ENCODE measurements at regions not wholly inside any gene's neighbourhood (a gene's known extent, or its start where the extent isn't known, plus 50 kb on each side); places are given as distances from the start of the nearest gene placed in this dataset.

DNA sequence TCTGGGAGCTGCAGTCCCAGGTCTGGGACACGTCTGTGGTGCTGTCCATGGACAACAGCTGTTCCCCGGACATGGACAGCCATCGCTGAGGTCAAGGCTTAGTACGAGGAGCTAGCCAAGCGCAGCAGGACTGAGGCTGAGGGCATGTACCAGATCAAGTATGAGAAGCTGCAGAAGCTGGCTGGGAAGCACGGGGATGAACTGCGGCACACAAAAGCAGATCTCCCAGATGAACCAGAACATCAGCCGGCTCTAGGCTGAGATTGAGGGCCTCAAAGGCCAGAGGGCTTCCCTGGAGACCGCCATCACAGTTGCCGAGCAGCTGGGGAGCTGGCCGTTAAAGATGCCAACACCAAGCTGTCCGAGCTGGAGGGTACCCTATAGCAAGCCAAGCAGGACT, 375.3 kb downstream of the SEC23A start:
- H3K9me3 ChIP-seq (ENCODE audit: control insufficient read depth, insufficient read depth, low read length): no peaks in the 10 kb centered on the region
- in situ Hi-C loops (cut with MboI; ENCODE audit: low sequenced_read_pairs): loop anchor here (10.0 kb wide), 1 partner anchor 287 kb away; no protein-coding TSS in a partner anchor
- 55% methylated on average over 8 of the region's 12 CpGs; no CpG with 5 or more reads in 1 of the 2 experiments for WGBS, 2 experiments (ENCODE audit: extremely low coverage in 2 of 2, insufficient read length in 1 of 2)
- no peak overlapping the region for H3K23ac ChIP-seq (ENCODE audit: low read depth, low read length)
- H3K4me2 ChIP-seq (ENCODE audit: low read depth, low read length): no peak overlapping the region
- intact Hi-C loops (cut with micrococcal nuclease): no loop called here
- no peaks in the 10 kb centered on the region for H3K36me3 ChIP-seq (ENCODE audit: control insufficient read depth, insufficient read depth, low read length)
- H3K79me1 ChIP-seq (ENCODE audit: low read depth in 1 of 2, low read length in 2 of 2): no peaks in the 10 kb centered on the region
- H3K9ac ChIP-seq (ENCODE audit: low read depth, low read length): no peak overlapping the region
- H3K56ac ChIP-seq (ENCODE audit: extremely low read depth, insufficient read depth, low read length): no peak overlapping the region
- H3K27me3 ChIP-seq (ENCODE audit: control insufficient read depth, insufficient read depth, low read length): no peaks in the 10 kb centered on the region
- no TSS peak for BruUV-seq (replicated peaks)
- H2AK9ac ChIP-seq (replicated peaks; ENCODE audit: low read depth, low read length, poor library complexity): no peak overlapping the region
- H3K14ac ChIP-seq (replicated peaks; ENCODE audit: low read depth, low read length): no peak overlapping the region
- H4K5ac ChIP-seq (ENCODE audit: low read depth, low read length): no peak overlapping the region
- H3K4me3 ChIP-seq (ENCODE audit: insufficient read depth, low read depth, low read length): no peak overlapping the region
- ChIA-PET POLR2A (ENCODE audit: unreplicated experiment) (no interaction called here), CTCF (interaction anchor here (0.9 kb wide), 1 partner anchor 288 kb away, joined by 5 read pairs; no protein-coding TSS in a partner anchor)
- H2AK5ac ChIP-seq (ENCODE audit: low read depth, low read length): no peak overlapping the region
- H3K4me1 ChIP-seq (ENCODE audit: control insufficient read depth, insufficient read depth, low read length): no peaks in the 10 kb centered on the region
- dilution Hi-C loops (cut with HindIII; ENCODE audit: low sequenced_read_pairs, unreplicated experiment): no loop called here
- ATAC-seq (ENCODE audit: low read depth) (no peak), DNase-seq (no peak)
- no peaks in the 10 kb centered on the region for H3K9me1 ChIP-seq (ENCODE audit: insufficient read depth, low read length)
- H2BK120ac ChIP-seq (ENCODE audit: low read depth, low read length): no peak overlapping the region
- no peak overlapping the region for H3K4ac ChIP-seq (ENCODE audit: low read depth, low read length)
- H4K91ac ChIP-seq (ENCODE audit: insufficient read depth, low read depth, low read length): no peak overlapping the region
- H2BK15ac ChIP-seq (ENCODE audit: low read depth, low read length): no peak overlapping the region
- H2BK20ac ChIP-seq (ENCODE audit: low read depth, low read length): no peak overlapping the region
- H3K18ac ChIP-seq (ENCODE audit: low read depth, low read length): no peak overlapping the region
- H3K27ac ChIP-seq (ENCODE audit: insufficient read depth, low read length): no peak overlapping the region
- H2BK5ac ChIP-seq (ENCODE audit: low read depth, low read length, poor library complexity, severe bottlenecking): no peak overlapping the region
- H4K8ac ChIP-seq (ENCODE audit: low read depth in 2 of 2, low read length in 2 of 2): no peak overlapping the region
- TF ChIP-seq BHLHE40 (IDR thresholded peaks at IDR 0.05; ENCODE audit: low read depth, low read length): no peak
- no peak for TF ChIP-seq RFX5 (IDR thresholded peaks at IDR 0.05; ENCODE audit: low read depth, low read length)
- no peak for TF ChIP-seq MXI1 (IDR thresholded peaks at IDR 0.05; ENCODE audit: borderline replicate concordance, low read depth, low read length)
- no peak for TF ChIP-seq FOS (IDR thresholded peaks at IDR 0.05; ENCODE audit: low read depth, low read length)
- TF ChIP-seq POLR2A (IDR thresholded peaks at IDR 0.05; ENCODE audit: low read depth, low read length): no peak
- TF ChIP-seq, protein P1, sequence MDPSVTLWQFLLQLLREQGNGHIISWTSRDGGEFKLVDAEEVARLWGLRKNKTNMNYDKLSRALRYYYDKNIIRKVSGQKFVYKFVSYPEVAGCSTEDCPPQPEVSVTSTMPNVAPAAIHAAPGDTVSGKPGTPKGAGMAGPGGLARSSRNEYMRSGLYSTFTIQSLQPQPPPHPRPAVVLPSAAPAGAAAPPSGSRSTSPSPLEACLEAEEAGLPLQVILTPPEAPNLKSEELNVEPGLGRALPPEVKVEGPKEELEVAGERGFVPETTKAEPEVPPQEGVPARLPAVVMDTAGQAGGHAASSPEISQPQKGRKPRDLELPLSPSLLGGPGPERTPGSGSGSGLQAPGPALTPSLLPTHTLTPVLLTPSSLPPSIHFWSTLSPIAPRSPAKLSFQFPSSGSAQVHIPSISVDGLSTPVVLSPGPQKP (IDR thresholded peaks at IDR 0.05; ENCODE audit: borderline replicate concordance, low read depth, low read length): no peak
- no peak for TF ChIP-seq SMC3 (IDR thresholded peaks at IDR 0.05; ENCODE audit: low read depth, low read length)
- TF ChIP-seq NFE2L2 (IDR thresholded peaks at IDR 0.05; ENCODE audit: low read depth, low read length): no peak
- no peak for TF ChIP-seq CHD1 (IDR thresholded peaks at IDR 0.05; ENCODE audit: low read depth, low read length)
- TF ChIP-seq, protein P2, sequence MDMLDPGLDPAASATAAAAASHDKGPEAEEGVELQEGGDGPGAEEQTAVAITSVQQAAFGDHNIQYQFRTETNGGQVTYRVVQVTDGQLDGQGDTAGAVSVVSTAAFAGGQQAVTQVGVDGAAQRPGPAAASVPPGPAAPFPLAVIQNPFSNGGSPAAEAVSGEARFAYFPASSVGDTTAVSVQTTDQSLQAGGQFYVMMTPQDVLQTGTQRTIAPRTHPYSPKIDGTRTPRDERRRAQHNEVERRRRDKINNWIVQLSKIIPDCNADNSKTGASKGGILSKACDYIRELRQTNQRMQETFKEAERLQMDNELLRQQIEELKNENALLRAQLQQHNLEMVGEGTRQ (IDR thresholded peaks at IDR 0.05; ENCODE audit: low read depth, low read length): no peak
- H2AFZ ChIP-seq (replicated peaks; ENCODE audit: low read length, poor library complexity): no peak overlapping the region
- H4K20me1 ChIP-seq (ENCODE audit: insufficient read depth, low read length): no peaks in the 10 kb centered on the region
